K562 (cell line): ENCODE measurements at regions not wholly inside any gene's neighbourhood (a gene's known extent, or its start where the extent isn't known, plus 50 kb on each side); places are given as distances from the start of the nearest gene placed in this dataset.

Experiments used
- ATAC-seq: fragments of 200-7000 bp; cut with Tn5 transposase; 3 replicates; pipeline ENCODE4 v1.9.1; 2020; ENCODE audit warnings: moderate library complexity
- BruUV-seq: library from RNA; stranded (reverse); fragments of 400-500 nt; replicated peaks from 2 replicates; lab custom pipeline; 2021; lab: Mats Ljungman, UMichigan
- CTCF ChIA-PET: fragments of 300-600 bp; formaldehyde crosslinking; extraction: SDS; loops from one replicate; lab custom pipeline; 2021; ENCODE audit warnings: low intra/inter-chr PET ratio; lab: Yijun Ruan, JAX
- POLR2A ChIA-PET: fragments of 300-600, 350-650 bp; sonication (Branson Sonifier 250); formaldehyde crosslinking; extraction: SDS; loops from one replicate; lab custom pipeline; 2021; ENCODE audit warnings: antibody characterized with exemption, inconsistent platforms; lab: Yijun Ruan, JAX
- DNase-seq, 4 experiments: peaks; one replicate each; pipeline versions ENCODE4 v3.0.0 to v3.0.0-alpha.2; 2011 to 2018; ENCODE audit warnings: low spot score in 3 of 4, mixed read lengths in 3 of 4; ENCODE audit errors: extremely low read depth in 1 of 4
- FAIRE-seq: peaks from 2 replicates; lab custom pipeline; 2011; peaks lifted over from hg19 to GRCh38; lab: Jason Lieb, UNC
- H2AFZ ChIP-seq: 2 replicates; pipeline ENCODE4 v1.6.0; 2011; ENCODE audit warnings: low read depth, low read length, control low read depth, inconsistent platforms
- H3K27ac ChIP-seq: fragments of 200-600 bp; 3 replicates; pipeline ENCODE4 v1.8.0; 2011; ENCODE audit warnings: low read depth, mild to moderate bottlenecking, control low read depth, inconsistent platforms, low read length, moderate library complexity, mixed read lengths; ENCODE audit errors: extremely low read depth
- H3K27me3 ChIP-seq, 2 experiments: fragments of 300-600 bp in 1 of 2; 2 replicates in 1 of 2; 3 replicates in 1 of 2; pipeline versions ENCODE4 v1.6.0 to v1.8.0; 2011; ENCODE audit warnings: inconsistent platforms in 2 of 2, low read length in 2 of 2, mild to moderate bottlenecking in 1 of 2, mixed read lengths in 1 of 2, moderate library complexity in 1 of 2; ENCODE audit not compliant: control insufficient read depth in 2 of 2, insufficient read depth in 2 of 2
- H3K36me3 ChIP-seq: fragments of 300-600 bp; 3 replicates; pipeline ENCODE4 v1.8.0; 2011; ENCODE audit warnings: mild to moderate bottlenecking, low read length, inconsistent platforms; ENCODE audit not compliant: control insufficient read depth, insufficient read depth
- H3K4me1 ChIP-seq, 2 experiments: fragments of 200-600 bp in 1 of 2; replicated peaks in 1 of 2; 2 replicates in 1 of 2; 3 replicates in 1 of 2; pipeline versions ENCODE4 v1.5.1 to v1.8.0; 2011; ENCODE audit warnings: inconsistent platforms in 2 of 2, low read length in 2 of 2, mild to moderate bottlenecking in 1 of 2, mixed read lengths in 1 of 2, moderate library complexity in 1 of 2; ENCODE audit not compliant: control insufficient read depth in 2 of 2, insufficient read depth in 2 of 2
- H3K4me2 ChIP-seq: 2 replicates; pipeline ENCODE4 v1.6.1; 2011; ENCODE audit warnings: low read length, control low read depth, inconsistent platforms, mixed read lengths; ENCODE audit not compliant: insufficient read depth
- H3K4me3 ChIP-seq: fragments of 200-600 bp; sonication (generic), shearing (Covaris generic); 2 replicates; pipeline ENCODE4 v1.5.1; 2016; ENCODE audit warnings: control low read depth, inconsistent platforms
- H3K79me2 ChIP-seq: fragments of 200-600 bp; 3 replicates; pipeline ENCODE4 v1.8.0; 2011; ENCODE audit warnings: low read length, inconsistent platforms; ENCODE audit not compliant: control insufficient read depth, insufficient read depth
- H3K9ac ChIP-seq, 2 experiments: 2 replicates each; pipeline versions ENCODE4 v1.6.0 to v1.6.1; 2011; ENCODE audit warnings: low read depth in 2 of 2, low read length in 2 of 2, control low read depth in 1 of 2, inconsistent platforms in 1 of 2, mild to moderate bottlenecking in 1 of 2, mixed read lengths in 1 of 2; ENCODE audit not compliant: insufficient read depth in 1 of 2
- H3K9me1 ChIP-seq: one replicate; pipeline ENCODE4 v1.6.0; 2011; ENCODE audit warnings: inconsistent platforms, mild to moderate bottlenecking, low read length, moderate library complexity; ENCODE audit not compliant: control insufficient read depth, insufficient read depth
- H3K9me3 ChIP-seq: replicated peaks from 2 replicates; pipeline ENCODE4 v1.5.1; 2011; ENCODE audit warnings: low read depth, low read length, inconsistent platforms; ENCODE audit not compliant: control insufficient read depth, insufficient read depth
- H4K20me1 ChIP-seq: replicated peaks from 2 replicates; pipeline ENCODE4 v1.6.1; 2011; ENCODE audit warnings: low read length, inconsistent platforms, mixed read lengths; ENCODE audit not compliant: control insufficient read depth, insufficient read depth
- CBFB ChIP-seq: sonication (generic); formaldehyde crosslinking; IDR thresholded peaks from 2 replicates; pipeline ENCODE4 v1.4.0; 2020; ENCODE audit warnings: mild to moderate bottlenecking, missing genetic modification reagents
- CEBPG ChIP-seq, 3 experiments: fragments of 200-800 bp in 1 of 3; sonication (Bioruptor generic) in 1 of 3; sonication (generic) in 1 of 3; formaldehyde crosslinking in 1 of 3; IDR thresholded peaks in 2 of 3; conservative IDR thresholded peaks in 1 of 3; 2 replicates each; pipeline versions ENCODE4 v1.6.1 to v1.8.0; 2016 to 2022; ENCODE audit warnings: missing compliant biosample characterization in 2 of 3, missing genetic modification characterization in 2 of 3, mild to moderate bottlenecking in 1 of 3, missing genetic modification reagents in 1 of 3
- CHAMP1 ChIP-seq: fragments of 450-650 bp; IDR thresholded peaks from 2 replicates; pipeline ENCODE4 v1.6.1; 2016; ENCODE audit warnings: mild to moderate bottlenecking
- EHMT2 ChIP-seq: fragments of 450-650 bp; IDR thresholded peaks from 2 replicates; pipeline ENCODE4 v1.6.1; 2018; ENCODE audit warnings: antibody characterized with exemption
- ETS2 ChIP-seq: IDR thresholded peaks from 2 replicates; pipeline ENCODE4 v1.6.1; 2016; ENCODE audit warnings: borderline replicate concordance, missing genetic modification characterization, mild to moderate bottlenecking, moderate library complexity, missing compliant biosample characterization; ENCODE audit not compliant: poor library complexity, severe bottlenecking
- KLF16 ChIP-seq: IDR thresholded peaks from 2 replicates; pipeline ENCODE4 v1.6.1; 2016; ENCODE audit warnings: antibody characterized with exemption
- PHF20 ChIP-seq: fragments of 450-650 bp; IDR thresholded peaks from 2 replicates; pipeline ENCODE4 v1.6.1; 2018; ENCODE audit not compliant: partially characterized antibody
- SAFB2 ChIP-seq: fragments of 200-400 bp; formaldehyde crosslinking; IDR thresholded peaks from 2 replicates; pipeline ENCODE4 v1.6.1; 2018; ENCODE audit warnings: borderline replicate concordance, low read length, low read depth, moderate library complexity; ENCODE audit not compliant: severe bottlenecking
- SMAD3 ChIP-seq: fragments of 450-650 bp; formaldehyde crosslinking; conservative IDR thresholded peaks from 2 replicates; pipeline ENCODE4 v1.4.0; 2020; ENCODE audit warnings: mild to moderate bottlenecking
- U2AF1 ChIP-seq: fragments of 200-400 bp; formaldehyde crosslinking; optimal IDR thresholded peaks from 2 replicates; pipeline ENCODE3; 2017; ENCODE audit warnings: mild to moderate bottlenecking, low read depth, low read length, moderate library complexity
- ZFP91 ChIP-seq: sonication (generic); formaldehyde crosslinking; IDR thresholded peaks from 2 replicates; pipeline ENCODE4 v1.8.0; 2022; ENCODE audit warnings: mild to moderate bottlenecking, missing genetic modification reagents
- ZNF224 ChIP-seq: sonication (generic); formaldehyde crosslinking; IDR thresholded peaks from 2 replicates; pipeline ENCODE4 v1.8.0; 2022; ENCODE audit warnings: mild to moderate bottlenecking, missing genetic modification reagents
- ZNF3 ChIP-seq: fragments of 250-450 bp; sonication (Bioruptor Pico); IDR thresholded peaks from 2 replicates; pipeline ENCODE4 v1.5.0; 2021; ENCODE audit warnings: mild to moderate bottlenecking, moderate library complexity
- ZZZ3 ChIP-seq: fragments of 450-650 bp; IDR thresholded peaks from 2 replicates; pipeline ENCODE4 v1.6.1; 2016; ENCODE audit warnings: antibody characterized with exemption, mild to moderate bottlenecking, moderate library complexity
- WGBS: fragments of 100-300 bp; shearing (Covaris generic); methylation state at CpG from one replicate; pipeline ENCODE4 v1.1.6; 2016; ENCODE audit warnings: low coverage, mixed read lengths; ENCODE audit not compliant: insufficient coverage; ENCODE audit errors: missing lambda C conversion rate; 5-methylcytosine and 5-hydroxymethylcytosine counted together
- in situ Hi-C: fragments of 300-500 bp; cut with MboI; formaldehyde crosslinking; loops from 4 replicates; pipeline ENCODE4 v1.15.0; 2018; ENCODE audit warnings: inconsistent platforms, mixed read lengths
- intact Hi-C: fragments of 100-400 bp; cut with micrococcal nuclease; formaldehyde crosslinking; loops from 2 replicates; pipeline ENCODE4 v1.14.2; 2022

GRCh38 chr2:172328103-172328841, 99.1 kb upstream of the ITGA6 start (continued):
- TF ChIP-seq CHAMP1 (no peak), SAFB2 (no peak)

GRCh38 chr2:172329416-172329773, 98.0 kb upstream of the ITGA6 start:
- WGBS = 0% methylated on average over 2 of the region's 2 CpGs
- FAIRE-seq (no peak), DNase-seq (no peak), ATAC-seq (no peak)
- Histone ChIP-seq H3K4me1 (no peaks in the 10 kb centered on the region), H4K20me1 (no peaks in the 10 kb centered on the region), H3K9ac (no peak overlapping the region), H3K27me3 (peaks cover 0 to 12% of the 10 kb centered on the region in 2 experiments; a peak in 2 of 5 replicates), H3K4me3 (no peak overlapping the region), H3K4me2 (no peak overlapping the region), H3K9me1 (no peaks in the 10 kb centered on the region), H3K79me2 (no peaks in the 10 kb centered on the region), H3K9me3 (no peaks in the 10 kb centered on the region), H3K36me3 (no peaks in the 10 kb centered on the region), H2AFZ (no peak overlapping the region), H3K27ac (no peak overlapping the region)
- BruUV-seq = no TSS peak
- intact Hi-C loops = no loop called here
- CTCF ChIA-PET = no interaction called here
- in situ Hi-C loops = no loop called here
- POLR2A ChIA-PET = interaction anchor here (1.1 to 1.2 kb wide), 2 partner anchors 30 to 39 kb away, joined by 3 read pairs; no protein-coding TSS in a partner anchor
- TF ChIP-seq ZZZ3 (no peak), ZFP91 (CRISPR knock-in tag) (no peak), ZNF3 (CRISPR knock-in tag) (no peak), U2AF1 (no peak), CEBPG (CRISPR knock-in tag; IDR thresholded peaks at IDR 0.05) (no peak), CEBPG (tag; conservative IDR thresholded peaks at IDR 0.05 in 1 of 2, IDR thresholded peaks at IDR 0.05 in 1 of 2) (no peak), EHMT2 (no peak), KLF16 (no peak), ZNF224 (CRISPR knock-in tag) (no peak), ETS2 (tag) (no peak), CBFB (CRISPR knock-in tag) (no peak), SMAD3 (CRISPR knock-in tag) (no peak), PHF20 (no peak)
